Body of pancreas (tissue), 4 donors: ENCODE measurements at regions not wholly inside any gene's neighbourhood (a gene's known extent, or its start where the extent isn't known, plus 50 kb on each side); places are given as distances from the start of the nearest gene placed in this dataset.

Source experiments
- ATAC-seq: fragments of 150-250 bp; one replicate; pipeline ENCODE4 v1.9.1; 2016
- DNase-seq, 4 donors: peaks; one replicate each; pipeline ENCODE4 v3.0.0-alpha.2; 2019
- H3K27ac ChIP-seq, 4 donors: fragments of 200-600 bp; sonication (generic); 1 replicate in 3 of 4; 2 replicates in 1 of 4; pipeline versions ENCODE4 v1.5.1 to v1.6.1; 2016 to 2019; ENCODE audit warnings: mild to moderate bottlenecking in 1 of 4, mixed read lengths in 1 of 4, moderate library complexity in 1 of 4
- H3K27me3 ChIP-seq, 2 donors: fragments of 200-600 bp; sonication (generic); one replicate each; pipeline ENCODE4 v1.6.0; 2016; ENCODE audit warnings: mild to moderate bottlenecking in 1 of 2
- H3K36me3 ChIP-seq, 2 donors: fragments of 200-600 bp; sonication (generic); replicated peaks in 1 of 2; 2 replicates each; pipeline ENCODE4 v1.5.1; 2016; ENCODE audit warnings: low read depth in 2 of 2; ENCODE audit not compliant: insufficient read depth in 1 of 2
- H3K4me1 ChIP-seq: fragments of 200-600 bp; sonication (generic); one replicate; pipeline ENCODE4 v1.6.0; 2016
- H3K4me3 ChIP-seq, 2 donors: fragments of 200-600 bp; sonication (generic); 1 replicate in 1 of 2; 2 replicates in 1 of 2; pipeline ENCODE4 v1.5.1; 2016 to 2019
- H3K9me3 ChIP-seq, 3 donors: fragments of 200-600 bp; sonication (generic); 1 replicate in 2 of 3; 2 replicates in 1 of 3; pipeline ENCODE4 v1.5.1; 2016
- CTCF ChIP-seq, 7 experiments: fragments of 450-650 bp in 4 of 7; fragments of 200-600 bp in 3 of 7; sonication (generic) in 3 of 7; IDR thresholded peaks; one replicate each; pipeline ENCODE4 v1.5.1; 2016 to 2019; ENCODE audit warnings: antibody characterized with exemption in 7 of 7
- POLR2A ChIP-seq, 3 donors: fragments of 450-650 bp; IDR thresholded peaks; one replicate each; pipeline ENCODE4 v1.6.1; 2016; ENCODE audit warnings: antibody characterized with exemption in 3 of 3, mild to moderate bottlenecking in 2 of 3
- WGBS, 2 donors: methylation state at CpG; one replicate each; pipeline ENCODE4 v1.1.5; 2017; 5-methylcytosine and 5-hydroxymethylcytosine counted together
- intact Hi-C: fragments of 100-400 bp; cut with DNase I; formaldehyde crosslinking; loops from one replicate; pipeline ENCODE4 v1.15.1; 2023

DNA sequence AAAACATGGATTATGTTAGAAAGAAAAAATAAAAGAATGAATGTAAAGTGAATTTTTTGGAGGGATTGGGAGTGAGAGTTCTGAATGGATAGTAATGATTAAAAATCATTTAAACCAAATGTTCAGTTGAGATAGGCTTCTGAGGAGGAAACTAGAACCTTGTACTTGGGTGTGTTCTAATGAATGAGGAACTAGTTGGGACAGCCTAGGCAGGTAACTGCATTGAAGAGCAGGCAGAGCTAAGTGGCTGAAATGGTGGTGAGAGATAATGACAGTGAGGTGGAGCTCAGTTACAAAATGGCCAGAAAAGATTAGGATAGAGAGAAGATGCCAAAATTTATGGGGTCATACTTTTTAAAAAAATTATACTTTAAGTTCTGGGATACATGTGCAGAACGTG is 132.9 kb downstream of the ATP23 start:
- intact Hi-C loops = no loop called here
- TF ChIP-seq CTCF (IDR thresholded peaks at IDR 0.05) (no peak), POLR2A (IDR thresholded peaks at IDR 0.05) (no peak)
- Histone ChIP-seq H3K4me1 (peaks cover 7% of the 10 kb centered on the region), H3K27ac (no peak overlapping the region), H3K27me3 (no peaks in the 10 kb centered on the region), H3K9me3 (no peaks in the 10 kb centered on the region), H3K4me3 (no peak overlapping the region), H3K36me3 (no peaks in the 10 kb centered on the region)
- DNase-seq = no peak
- WGBS, 2 donors = 85 to 95% methylated on average over 1 of the region's 1 CpG
- no peak for ATAC-seq

GRCh38 chr12:58079806-58080205 is 138.4 kb downstream of the ATP23 start:
- Histone ChIP-seq H3K27me3 (no peaks in the 10 kb centered on the region), H3K27ac (no peak overlapping the region), H3K36me3 (no peaks in the 10 kb centered on the region), H3K4me1 (no peaks in the 10 kb centered on the region), H3K9me3 (no peaks in the 10 kb centered on the region), H3K4me3 (no peak overlapping the region)
- TF ChIP-seq POLR2A (IDR thresholded peaks at IDR 0.05) (no peak), CTCF (IDR thresholded peaks at IDR 0.05) (no peak)
- ATAC-seq = no peak
- WGBS, 2 donors = 62 to 75% methylated on average over 1 of the region's 1 CpG
- intact Hi-C loops = no loop called here
- DNase-seq = no peak

DNA sequence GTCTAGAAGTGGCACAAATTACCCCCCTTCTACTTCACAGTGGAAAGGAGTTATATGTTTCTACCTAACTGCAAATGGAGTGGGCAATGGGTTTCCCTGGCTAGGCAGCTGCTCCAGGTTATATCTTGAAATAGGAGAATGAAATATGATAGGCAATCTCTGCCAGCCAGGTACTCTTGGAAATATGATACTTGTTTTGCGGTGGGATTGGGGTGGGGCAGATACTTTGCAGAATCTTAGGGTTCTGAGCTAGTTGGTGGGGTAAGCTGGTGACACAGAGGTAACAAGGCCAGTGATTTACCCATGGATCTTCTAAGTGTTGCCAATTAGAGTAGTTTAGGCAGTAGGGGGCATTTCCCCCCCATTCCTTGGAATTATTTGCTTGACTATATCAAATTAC is 140.1 kb downstream of the ATP23 start:
- ATAC-seq = no peak
- no peak for DNase-seq
- Histone ChIP-seq H3K9me3 (no peaks in the 10 kb centered on the region), H3K4me1 (no peaks in the 10 kb centered on the region), H3K27ac (no peak overlapping the region), H3K27me3 (no peaks in the 10 kb centered on the region), H3K36me3 (no peaks in the 10 kb centered on the region), H3K4me3 (no peak overlapping the region)
- TF ChIP-seq POLR2A (IDR thresholded peaks at IDR 0.05) (no peak), CTCF (IDR thresholded peaks at IDR 0.05) (no peak)
- intact Hi-C loops = no loop called here
- 0% methylated on average over 1 of the region's 1 CpG for WGBS, 2 donors

DNA sequence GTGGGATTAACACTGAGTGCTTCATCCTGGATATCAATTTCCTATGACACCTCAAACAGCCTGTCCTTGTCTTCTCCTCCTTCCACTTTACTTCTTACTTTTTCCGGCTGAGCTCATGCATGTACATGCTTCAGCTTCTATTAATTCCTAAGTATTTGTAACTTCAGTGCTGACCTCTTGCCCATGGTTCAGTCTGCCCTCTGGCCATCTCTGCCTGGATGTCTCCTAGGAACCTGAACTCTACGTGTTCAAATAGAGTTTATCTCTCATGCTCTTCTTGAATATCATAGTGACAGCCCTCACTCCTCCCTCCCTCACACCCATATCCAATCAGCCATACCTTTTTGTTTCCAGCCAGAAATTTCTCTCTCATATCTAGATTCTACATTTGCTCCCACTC is 141.6 kb downstream of the ATP23 start:
- Histone ChIP-seq H3K27me3 (no peaks in the 10 kb centered on the region), H3K27ac (no peak overlapping the region), H3K4me1 (no peaks in the 10 kb centered on the region), H3K4me3 (no peak overlapping the region), H3K9me3 (no peaks in the 10 kb centered on the region), H3K36me3 (no peaks in the 10 kb centered on the region)
- 82 to 85% methylated on average over 2 of the region's 2 CpGs for WGBS, 2 donors
- no peak for ATAC-seq
- no peak for DNase-seq
- intact Hi-C loops = no loop called here
- no peak for TF ChIP-seq CTCF (IDR thresholded peaks at IDR 0.05)
- no peak for TF ChIP-seq POLR2A (IDR thresholded peaks at IDR 0.05)

DNA sequence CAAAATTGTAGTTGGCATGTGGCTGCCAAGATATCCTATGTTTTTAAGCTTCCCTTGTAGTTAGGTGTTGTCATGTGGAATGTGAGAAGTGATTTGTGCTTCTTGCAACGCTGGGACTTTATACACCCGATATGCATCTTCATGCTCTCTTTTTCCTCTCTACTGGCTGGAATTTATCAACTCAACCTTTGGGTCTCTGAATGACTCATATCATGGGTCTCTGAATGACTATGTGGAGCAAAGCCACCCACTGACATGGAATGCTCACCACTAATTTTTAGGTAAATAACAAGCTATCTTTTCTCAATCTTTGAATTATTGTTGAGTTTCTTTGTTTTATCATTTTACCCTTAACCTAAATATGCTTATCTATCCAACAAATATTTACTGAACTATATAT is 144.6 kb downstream of the ATP23 start:
- Histone ChIP-seq H3K27ac (no peak overlapping the region), H3K36me3 (no peaks in the 10 kb centered on the region), H3K9me3 (no peaks in the 10 kb centered on the region), H3K4me3 (no peak overlapping the region), H3K4me1 (peaks cover 8% of the 10 kb centered on the region), H3K27me3 (no peaks in the 10 kb centered on the region)
- TF ChIP-seq POLR2A (IDR thresholded peaks at IDR 0.05) = no peak
- TF ChIP-seq CTCF (IDR thresholded peaks at IDR 0.05) = no peak
- ATAC-seq (no peak), DNase-seq (no peak)
- 87 to 93% methylated on average over 2 of the region's 2 CpGs for WGBS, 2 donors
- intact Hi-C loops = no loop called here
